Left hindlimb (tissue), 1 donor: ENCODE measurements at regions not wholly inside any gene's neighbourhood (a gene's known extent, or its start where the extent isn't known, plus 50 kb on each side); places are given as distances from the start of the nearest gene placed in this dataset.
A peak's percentile ranks its signal among the peaks of the same experiment; 100 is the strongest.

ENCODE experiments used
- DNase-seq: peaks from one replicate; pipeline ENCODE4 v3.0.0-alpha.2; 2018

DNA sequence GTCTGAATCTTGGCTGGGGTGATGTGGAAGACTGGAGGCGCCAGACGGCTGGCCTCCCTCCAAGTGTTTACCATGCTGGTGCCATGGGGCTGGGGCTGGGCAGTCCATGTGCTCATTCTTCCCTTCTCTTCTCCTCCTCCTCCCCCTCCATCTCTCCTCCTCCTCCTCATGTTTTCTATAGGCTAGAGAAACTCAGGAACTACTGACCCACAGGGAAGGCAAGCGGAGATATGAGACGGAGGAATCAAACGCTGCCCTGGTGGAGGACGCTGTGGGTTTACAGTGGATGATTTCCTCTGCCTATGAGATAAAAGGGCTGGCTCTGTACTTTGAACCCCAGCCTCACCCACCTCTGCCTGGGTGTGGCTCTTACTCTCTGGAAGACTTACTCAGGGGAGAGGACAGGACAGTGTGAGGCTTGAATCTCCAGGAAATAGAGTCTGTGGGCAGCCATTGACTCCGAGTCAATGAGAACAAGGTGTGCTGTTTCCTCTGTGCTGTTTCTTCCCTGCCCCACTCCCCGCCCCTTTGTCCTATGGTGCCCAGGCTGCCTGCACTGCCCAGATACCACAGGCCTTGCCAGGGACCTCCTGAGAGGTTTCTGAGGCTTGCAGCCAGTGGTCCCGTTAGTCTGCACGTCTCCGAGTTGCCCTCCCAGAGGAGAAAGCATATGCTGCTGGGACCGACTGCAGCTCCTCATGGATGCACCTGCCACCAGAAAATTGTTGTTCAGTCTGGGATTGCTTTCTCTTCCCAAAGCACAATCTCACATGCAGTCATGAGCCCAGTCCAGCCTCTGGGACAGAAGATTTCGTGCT is 132.6 kb upstream of the ARHGAP5 start:
- DNase-seq = no peak

GRCh38 chr14:31945074-31945613 is 132.0 kb upstream of the ARHGAP5 start:
- no peak for DNase-seq

DNA sequence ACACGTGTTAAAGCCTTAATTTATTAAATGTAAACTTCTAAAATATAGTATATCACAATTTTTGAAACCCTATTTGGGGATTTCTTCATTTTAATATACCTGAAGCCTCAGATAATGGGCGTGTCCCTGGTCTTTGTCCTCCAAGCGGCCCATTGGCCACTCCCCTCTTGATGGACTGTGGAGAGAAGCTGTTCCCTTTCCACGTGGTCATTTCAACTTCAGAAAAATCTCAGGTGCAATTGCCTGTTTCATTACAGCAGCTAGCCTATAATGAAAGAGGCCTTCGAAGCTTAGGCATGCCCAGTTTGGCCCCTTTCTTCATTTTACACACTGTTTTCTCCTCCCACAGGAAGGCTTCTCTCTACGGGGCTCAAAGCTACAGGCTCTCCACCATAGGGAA is 131.4 kb upstream of the ARHGAP5 start:
- no peak for DNase-seq

DNA sequence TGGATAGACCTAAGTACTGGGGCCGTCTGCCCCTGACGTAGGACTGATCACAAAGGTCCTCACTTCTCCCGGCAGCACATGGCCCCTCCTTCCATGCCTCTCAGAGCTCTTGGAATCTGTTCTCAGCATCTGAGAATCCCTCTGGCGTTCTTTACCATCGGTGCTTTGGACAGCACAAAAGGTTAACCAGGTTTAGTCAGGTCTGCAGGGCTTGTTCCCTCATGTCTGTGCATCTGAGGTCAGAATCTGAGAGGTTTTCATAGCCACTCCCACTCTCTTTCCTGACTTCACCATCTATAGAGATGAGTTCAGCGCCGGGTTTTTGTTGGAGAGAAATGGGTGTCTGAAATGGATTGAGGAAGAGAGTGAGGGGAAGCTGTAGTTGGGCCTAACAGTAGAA is 130.0 kb upstream of the ARHGAP5 start:
- no peak for DNase-seq

DNA sequence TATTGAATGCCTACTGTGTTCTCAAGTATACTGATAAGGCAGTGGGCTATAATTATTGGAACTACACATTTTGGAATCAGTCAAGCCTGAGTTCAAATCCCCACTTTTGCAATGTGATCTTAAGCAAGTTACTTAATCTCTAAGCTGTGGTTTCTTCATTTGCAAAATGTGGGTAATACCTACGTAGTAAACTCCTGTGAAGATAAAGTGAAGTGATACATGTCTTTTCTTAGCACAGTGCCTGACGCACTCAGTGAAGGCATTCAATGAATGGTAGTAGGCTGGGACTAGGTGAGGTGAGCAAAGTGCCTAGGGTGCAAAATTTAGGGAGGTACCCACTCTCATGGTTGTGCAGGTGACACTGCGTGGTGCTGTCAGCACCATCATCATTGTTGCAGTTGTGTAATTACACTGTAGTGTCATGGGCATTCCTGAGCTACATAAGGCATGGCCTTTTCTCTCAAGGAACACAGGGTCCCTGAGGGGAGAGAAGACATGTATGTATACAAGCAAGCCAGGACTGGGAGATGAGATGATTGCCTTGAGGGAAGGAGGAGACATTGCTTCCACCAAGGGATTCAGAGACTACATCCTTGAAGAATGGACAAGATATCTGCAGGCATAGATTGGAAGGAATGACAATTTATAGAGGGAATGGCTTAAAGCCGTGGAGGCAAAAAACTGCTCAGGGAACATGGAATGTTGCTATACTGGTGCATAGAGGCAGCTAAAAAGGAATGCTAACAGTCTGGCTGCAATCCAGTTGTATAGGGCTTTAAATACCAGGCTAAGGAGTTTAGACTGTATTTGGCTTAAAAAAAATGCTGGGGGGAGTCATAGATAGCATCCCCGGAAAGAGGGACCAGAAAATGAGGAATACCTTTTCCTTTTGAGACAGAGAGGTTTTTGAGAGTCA is 129.2 kb upstream of the ARHGAP5 start:
- DNase-seq = no peak

GRCh38 chr14:31949709-31950108 is 127.4 kb upstream of the ARHGAP5 start:
- no peak for DNase-seq

- no peak for DNase-seq
These were observed 126.8 kb upstream of the ARHGAP5 start for GRCh38 chr14:31950331-31950730.

GRCh38 chr14:31950764-31951637 is 126.1 kb upstream of the ARHGAP5 start:
- peak; percentile 75 for DNase-seq

DNA sequence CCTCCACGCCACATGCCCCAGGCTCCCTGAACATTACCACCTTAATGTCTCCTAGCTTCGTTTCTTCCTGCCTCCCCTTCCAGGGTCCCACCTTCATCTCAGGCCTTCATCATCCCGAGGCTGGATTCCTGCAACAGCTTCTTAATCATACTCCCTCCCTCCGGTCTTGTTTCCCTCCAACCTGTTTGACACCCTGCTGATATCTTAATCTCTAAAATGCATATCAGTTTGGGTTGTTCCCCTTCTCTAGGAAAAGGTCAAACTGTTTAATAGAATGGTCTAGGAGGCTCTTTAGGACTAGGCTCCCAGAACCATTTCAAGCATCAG is 125.5 kb upstream of the ARHGAP5 start:
- DNase-seq = no peak

- DNase-seq = no peak
These were observed 124.5 kb upstream of the ARHGAP5 start for GRCh38 chr14:31952573-31952972.

DNA sequence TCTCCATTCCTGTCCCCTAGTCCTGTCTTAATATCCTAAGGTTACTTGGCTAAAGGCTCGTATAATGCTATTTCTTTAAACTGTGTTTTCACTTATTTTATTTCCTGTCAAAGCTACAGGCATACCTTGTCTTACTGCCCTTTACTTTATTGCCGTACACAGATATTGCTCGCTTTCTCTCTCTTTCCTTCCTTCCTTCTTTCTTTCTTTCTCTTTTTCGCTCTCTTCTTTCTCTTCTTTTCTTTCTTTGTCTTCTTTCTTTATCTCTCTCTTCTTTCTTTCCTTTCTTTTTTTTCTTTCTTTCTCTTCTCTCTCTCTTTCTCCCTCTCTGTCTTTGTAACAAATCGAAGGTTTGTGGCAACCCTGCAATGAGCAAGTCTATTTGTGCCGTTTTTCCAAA is 123.9 kb upstream of the ARHGAP5 start:
- no peak for DNase-seq

- DNase-seq = no peak
These were observed 122.1 kb upstream of the ARHGAP5 start for GRCh38 chr14:31954991-31955390.

- no peak for DNase-seq
These were observed 121.0 kb upstream of the ARHGAP5 start for GRCh38 chr14:31955936-31956579.

DNA sequence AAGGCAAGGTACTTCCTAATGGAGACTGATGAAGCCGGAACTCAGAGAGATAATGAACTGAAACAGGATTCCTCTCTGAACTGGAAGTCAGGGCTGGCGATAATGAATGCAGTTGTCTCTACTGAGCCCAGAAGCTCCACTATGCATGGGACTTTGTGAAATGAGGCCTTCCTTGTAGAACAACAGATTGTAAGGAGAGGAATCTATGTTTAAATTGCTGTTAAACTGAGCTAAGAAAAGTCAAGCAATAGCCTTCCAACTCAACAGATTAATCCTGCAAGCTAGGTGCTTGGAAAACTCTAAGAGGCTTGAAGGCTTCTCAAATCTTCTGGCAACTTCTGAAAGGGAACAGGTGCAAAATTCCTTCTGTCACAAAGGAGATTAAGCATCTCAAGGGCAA is 119.5 kb upstream of the ARHGAP5 start:
- no peak for DNase-seq

DNA sequence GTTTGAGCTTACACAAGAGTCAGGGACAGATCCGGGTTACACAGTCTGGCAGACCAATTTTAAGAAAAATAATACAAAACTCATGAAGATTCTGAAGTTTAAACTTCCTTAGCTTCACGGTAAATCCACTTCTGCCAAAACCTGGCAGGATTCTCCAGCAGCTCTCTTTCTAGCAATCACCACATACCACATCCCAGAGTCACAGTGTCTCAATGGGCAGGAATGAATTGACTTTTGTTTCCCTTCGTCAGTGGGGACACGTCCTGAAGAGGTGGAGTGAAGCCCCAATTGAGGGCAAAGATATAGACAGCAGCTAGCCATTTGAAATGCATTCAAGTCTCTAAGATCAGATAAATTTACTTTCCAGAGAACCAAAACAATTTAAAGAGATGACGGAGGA is 117.1 kb upstream of the ARHGAP5 start:
- DNase-seq = no peak

DNA sequence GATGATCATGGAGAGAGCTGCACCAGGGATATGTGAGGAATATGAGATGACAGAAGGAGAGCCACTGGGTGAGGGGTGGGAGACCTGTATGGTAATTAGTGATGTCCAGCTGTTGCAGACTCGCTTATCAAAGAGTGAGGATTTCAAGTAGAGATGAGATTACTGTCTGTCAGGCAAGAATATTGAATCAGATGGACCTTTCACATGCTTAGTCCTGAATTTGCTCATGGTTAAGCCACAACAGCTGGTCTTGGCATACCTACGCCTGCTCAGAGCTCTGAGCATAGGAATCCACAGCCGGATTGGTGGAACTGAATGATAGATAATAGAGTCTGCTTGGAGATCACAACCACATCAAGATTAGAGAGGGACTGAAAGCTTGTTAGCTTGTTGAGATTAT is 115.2 kb upstream of the ARHGAP5 start:
- DNase-seq = no peak

GRCh38 chr14:31962920-31963319 is 114.2 kb upstream of the ARHGAP5 start:
- no peak for DNase-seq

- no peak for DNase-seq
These were observed 113.5 kb upstream of the ARHGAP5 start for GRCh38 chr14:31963587-31963986.

GRCh38 chr14:31964490-31964889 is 112.6 kb upstream of the ARHGAP5 start:
- no peak for DNase-seq

- no peak for DNase-seq
These were observed 111.9 kb upstream of the ARHGAP5 start for GRCh38 chr14:31965071-31965734.

GRCh38 chr14:31965735-31966598 is 111.1 kb upstream of the ARHGAP5 start:
- no peak for DNase-seq
